ENCODE measurements at regions not wholly inside any gene's neighbourhood (a gene's known extent, or its start where the extent isn't known, plus 50 kb on each side); places are given as distances from the start of the nearest gene placed in this dataset.

GRCh38 chr2:225131898-225132297 lies 89.6 kb upstream of the DOCK10 start:
- no peak for DNase-seq (ENCODE audit: extremely low read depth in 1 of 4, low spot score in 3 of 4)
- H3K27me3 ChIP-seq (ENCODE audit: control insufficient read depth in 2 of 2, insufficient read depth in 2 of 2, low read length in 2 of 2): no peaks in the 10 kb centered on the region
- intact Hi-C loops (cut with micrococcal nuclease): no loop called here
- H3K4me3 ChIP-seq: no peak overlapping the region
- no peaks in the 10 kb centered on the region for H3K9me3 ChIP-seq (replicated peaks; ENCODE audit: control insufficient read depth, insufficient read depth, low read depth, low read length)
- in situ Hi-C loops (cut with MboI): no loop called here
- no peak overlapping the region for H3K9ac ChIP-seq (ENCODE audit: insufficient read depth in 1 of 2, low read depth in 2 of 2, low read length in 2 of 2)
- H3K4me2 ChIP-seq (ENCODE audit: insufficient read depth, low read length): no peak overlapping the region
- ATAC-seq: no peak
- no peak for TF ChIP-seq EZH2 (IDR thresholded peaks at IDR 0.05; ENCODE audit: borderline replicate concordance, low read depth, low read length)
- TF ChIP-seq PHTF2 (CRISPR knock-in tag; IDR thresholded peaks at IDR 0.05): no peak
- TF ChIP-seq XRCC5 (IDR thresholded peaks at IDR 0.05; ENCODE audit: low read depth, low read length): no peak
- TF ChIP-seq ZNF165 (CRISPR knock-in tag; IDR thresholded peaks at IDR 0.05; ENCODE audit: borderline replicate concordance): no peak
- no peak for TF ChIP-seq ZNF143 (CRISPR knock-in tag; IDR thresholded peaks at IDR 0.05)
- TF ChIP-seq GTF2F1 (IDR thresholded peaks at IDR 0.05; ENCODE audit: low read depth, low read length): no peak
- no peak for TF ChIP-seq TBP (optimal IDR thresholded peaks at IDR 0.05; ENCODE audit: low read depth, low read length)
- no peak for TF ChIP-seq KAT2B (IDR thresholded peaks at IDR 0.05; ENCODE audit: low read depth, low read length)
- TF ChIP-seq, protein P1, sequence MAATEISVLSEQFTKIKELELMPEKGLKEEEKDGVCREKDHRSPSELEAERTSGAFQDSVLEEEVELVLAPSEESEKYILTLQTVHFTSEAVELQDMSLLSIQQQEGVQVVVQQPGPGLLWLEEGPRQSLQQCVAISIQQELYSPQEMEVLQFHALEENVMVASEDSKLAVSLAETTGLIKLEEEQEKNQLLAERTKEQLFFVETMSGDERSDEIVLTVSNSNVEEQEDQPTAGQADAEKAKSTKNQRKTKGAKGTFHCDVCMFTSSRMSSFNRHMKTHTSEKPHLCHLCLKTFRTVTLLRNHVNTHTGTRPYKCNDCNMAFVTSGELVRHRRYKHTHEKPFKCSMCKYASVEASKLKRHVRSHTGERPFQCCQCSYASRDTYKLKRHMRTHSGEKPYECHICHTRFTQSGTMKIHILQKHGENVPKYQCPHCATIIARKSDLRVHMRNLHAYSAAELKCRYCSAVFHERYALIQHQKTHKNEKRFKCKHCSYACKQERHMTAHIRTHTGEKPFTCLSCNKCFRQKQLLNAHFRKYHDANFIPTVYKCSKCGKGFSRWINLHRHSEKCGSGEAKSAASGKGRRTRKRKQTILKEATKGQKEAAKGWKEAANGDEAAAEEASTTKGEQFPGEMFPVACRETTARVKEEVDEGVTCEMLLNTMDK (IDR thresholded peaks at IDR 0.05; ENCODE audit: borderline replicate concordance, insufficient read depth, low read depth, low read length, poor library complexity, severe bottlenecking): no peak
- no peak for TF ChIP-seq HMG20A (CRISPR knock-in tag; conservative IDR thresholded peaks at IDR 0.05)
- POLR2A ChIA-PET: no interaction called here
- H4K20me1 ChIP-seq (replicated peaks; ENCODE audit: control insufficient read depth, insufficient read depth, low read length): no peaks in the 10 kb centered on the region
- no peaks in the 10 kb centered on the region for H3K79me2 ChIP-seq (ENCODE audit: control insufficient read depth, insufficient read depth, low read length)
- H3K36me3 ChIP-seq (ENCODE audit: control insufficient read depth, insufficient read depth, low read length): no peaks in the 10 kb centered on the region
- CTCF ChIA-PET (ENCODE audit: low intra/inter-chr PET ratio): no interaction called here
- no TSS peak for BruUV-seq (replicated peaks)
- no peak overlapping the region for H2AFZ ChIP-seq (ENCODE audit: low read depth, low read length)
- no peak for FAIRE-seq
- H3K27ac ChIP-seq (ENCODE audit: extremely low read depth, low read depth, low read length): no peak overlapping the region
- WGBS (ENCODE audit: insufficient coverage, low coverage, missing lambda C conversion rate): 0% methylated on average over 1 of the region's 4 CpGs
- H3K4me1 ChIP-seq (replicated peaks in 1 of 2; ENCODE audit: control insufficient read depth in 2 of 2, insufficient read depth in 2 of 2, low read length in 2 of 2): no peaks in the 10 kb centered on the region
- H3K9me1 ChIP-seq (ENCODE audit: control insufficient read depth, insufficient read depth, low read length): no peaks in the 10 kb centered on the region
